T47D (cell line): ENCODE measurements at regions not wholly inside any gene's neighbourhood (a gene's known extent, or its start where the extent isn't known, plus 50 kb on each side); places are given as distances from the start of the nearest gene placed in this dataset.

Source experiments
- DNase-seq, 2 experiments: peaks; one replicate each; pipeline versions ENCODE4 v3.0.0 to v3.0.0-alpha.2; 2011 to 2012; ENCODE audit warnings: low read depth in 1 of 2, low spot score in 1 of 2
- JUND ChIP-seq: IDR thresholded peaks from 2 replicates; pipeline ENCODE4 v1.6.1; 2012; ENCODE audit warnings: low read depth
- in situ Hi-C: cut with HindIII; loops from 2 replicates; pipeline ENCODE4 v1.10.0; 2016; ENCODE audit warnings: low sequenced_read_pairs, low pct_unique_long_range_greater_than_20kb

GRCh38 chr3:21801631-21802030, 50.6 kb upstream of the ZNF385D start:
- DNase-seq: no peak
- in situ Hi-C loops: no loop called here
- no peak for TF ChIP-seq JUND

- DNase-seq: no peak
- in situ Hi-C loops: no loop called here
- TF ChIP-seq JUND: no peak
Observed at GRCh38 chr3:21803604-21804003, 52.6 kb upstream of the ZNF385D start.

GRCh38 chr3:21804330-21804729, 53.3 kb upstream of the ZNF385D start:
- no peak for TF ChIP-seq JUND

GRCh38 chr3:21806733-21807132, 55.7 kb upstream of the ZNF385D start:
- TF ChIP-seq JUND: no peak
- DNase-seq: no peak

More at GRCh38 chr3:21804330-21804729, 53.3 kb upstream of the ZNF385D start:
- no peak for DNase-seq
- in situ Hi-C loops: no loop called here

GRCh38 chr3:21825684-21826083, 74.7 kb upstream of the ZNF385D start:
- in situ Hi-C loops: no loop called here
- no peak for DNase-seq
- TF ChIP-seq JUND: no peak

More at GRCh38 chr3:21806733-21807132, 55.7 kb upstream of the ZNF385D start:
- in situ Hi-C loops: no loop called here

GRCh38 chr3:21826416-21826815, 75.4 kb upstream of the ZNF385D start:
- no peak for DNase-seq
- in situ Hi-C loops: no loop called here
- TF ChIP-seq JUND: no peak

GRCh38 chr3:21830541-21830940, 79.5 kb upstream of the ZNF385D start:
- in situ Hi-C loops: no loop called here
- DNase-seq: no peak
- TF ChIP-seq JUND: no peak

- in situ Hi-C loops: no loop called here
- DNase-seq: no peak
- no peak for TF ChIP-seq JUND
Observed at GRCh38 chr3:21835264-21835663, 84.3 kb upstream of the ZNF385D start.

- DNase-seq: no peak
- TF ChIP-seq JUND: no peak
- in situ Hi-C loops: no loop called here
Observed at GRCh38 chr3:21836227-21836626, 85.2 kb upstream of the ZNF385D start.

- in situ Hi-C loops: no loop called here
- no peak for TF ChIP-seq JUND
- DNase-seq: no peak
Observed at GRCh38 chr3:21839176-21839575, 88.2 kb upstream of the ZNF385D start.

- no peak for TF ChIP-seq JUND
- DNase-seq: no peak
- in situ Hi-C loops: no loop called here
Observed at GRCh38 chr3:21839592-21839991, 88.6 kb upstream of the ZNF385D start.

GRCh38 chr3:21847005-21847404, 96.0 kb upstream of the ZNF385D start:
- TF ChIP-seq JUND: no peak
- DNase-seq: no peak
- in situ Hi-C loops: no loop called here

GRCh38 chr3:21859124-21860081, 108.4 kb upstream of the ZNF385D start:
- TF ChIP-seq JUND: no peak
- in situ Hi-C loops: no loop called here
- no peak for DNase-seq
